Chondrocyte (in vitro differentiated cells): ENCODE measurements at regions not wholly inside any gene's neighbourhood (a gene's known extent, or its start where the extent isn't known, plus 50 kb on each side); places are given as distances from the start of the nearest gene placed in this dataset.

Source experiments
- DNase-seq: peaks from one replicate; pipeline ENCODE4 v3.0.0; 2021; ENCODE audit warnings: mixed read lengths, low spot score
- H3K27ac Mint-ChIP-seq: one replicate; pipeline ENCODE4 v1.8.0; 2021; ENCODE audit warnings: mild to moderate bottlenecking, moderate library complexity, mixed read lengths; ENCODE audit not compliant: unreplicated experiment
- H3K27me3 Mint-ChIP-seq: 2 replicates; pipeline ENCODE4 v1.8.0; 2021; ENCODE audit warnings: low read depth, mixed read lengths
- H3K36me3 Mint-ChIP-seq: 2 replicates; pipeline ENCODE4 v1.8.0; 2021; ENCODE audit warnings: low read depth, mixed read lengths
- H3K4me1 Mint-ChIP-seq: 2 replicates; pipeline ENCODE4 v1.8.0; 2021; ENCODE audit warnings: low read depth, mild to moderate bottlenecking, mixed read lengths
- H3K4me3 Mint-ChIP-seq: one replicate; pipeline ENCODE4 v1.8.0; 2021; ENCODE audit warnings: mild to moderate bottlenecking, moderate library complexity, mixed read lengths; ENCODE audit not compliant: unreplicated experiment
- H3K9me3 Mint-ChIP-seq: 2 replicates; pipeline ENCODE4 v1.8.0; 2021; ENCODE audit warnings: low read depth, mixed read lengths
- TF ChIP-seq, protein P1 (sequence below): fragments of 200-600 bp; sonication (generic); IDR thresholded peaks from 2 replicates; pipeline ENCODE4 v1.5.0; 2021; ENCODE audit warnings: antibody characterized with exemption, mild to moderate bottlenecking, moderate library complexity

DNA sequence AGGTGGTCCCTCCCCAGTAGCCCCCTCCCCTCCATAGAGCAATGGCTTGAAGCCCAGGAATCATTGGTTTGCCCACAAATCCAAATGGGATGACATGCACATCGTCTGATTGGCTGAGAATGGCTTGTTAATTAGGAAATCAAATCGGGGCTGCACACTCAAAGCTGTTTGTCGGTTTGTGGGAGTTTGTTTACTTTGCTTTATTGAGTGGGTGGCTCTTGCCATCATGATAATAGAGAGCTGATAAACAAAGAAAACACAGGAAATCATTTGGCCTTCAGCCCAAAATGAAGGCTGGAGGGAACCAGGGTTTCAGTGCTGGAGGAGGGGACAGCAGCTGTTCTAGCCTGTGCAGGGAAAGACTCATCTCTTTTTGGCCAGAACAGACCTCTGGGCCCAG lies 316.3 kb downstream of the CBLN1 start:
- Mint-ChIP-seq H3K4me3 (no peak overlapping the region), H3K9me3 (peaks cover 8% of the 10 kb centered on the region), H3K4me1 (no peaks in the 10 kb centered on the region), H3K27me3 (no peaks in the 10 kb centered on the region), H3K27ac (no peak overlapping the region), H3K36me3 (no peaks in the 10 kb centered on the region)
- DNase-seq: no peak
- TF ChIP-seq, protein P1, sequence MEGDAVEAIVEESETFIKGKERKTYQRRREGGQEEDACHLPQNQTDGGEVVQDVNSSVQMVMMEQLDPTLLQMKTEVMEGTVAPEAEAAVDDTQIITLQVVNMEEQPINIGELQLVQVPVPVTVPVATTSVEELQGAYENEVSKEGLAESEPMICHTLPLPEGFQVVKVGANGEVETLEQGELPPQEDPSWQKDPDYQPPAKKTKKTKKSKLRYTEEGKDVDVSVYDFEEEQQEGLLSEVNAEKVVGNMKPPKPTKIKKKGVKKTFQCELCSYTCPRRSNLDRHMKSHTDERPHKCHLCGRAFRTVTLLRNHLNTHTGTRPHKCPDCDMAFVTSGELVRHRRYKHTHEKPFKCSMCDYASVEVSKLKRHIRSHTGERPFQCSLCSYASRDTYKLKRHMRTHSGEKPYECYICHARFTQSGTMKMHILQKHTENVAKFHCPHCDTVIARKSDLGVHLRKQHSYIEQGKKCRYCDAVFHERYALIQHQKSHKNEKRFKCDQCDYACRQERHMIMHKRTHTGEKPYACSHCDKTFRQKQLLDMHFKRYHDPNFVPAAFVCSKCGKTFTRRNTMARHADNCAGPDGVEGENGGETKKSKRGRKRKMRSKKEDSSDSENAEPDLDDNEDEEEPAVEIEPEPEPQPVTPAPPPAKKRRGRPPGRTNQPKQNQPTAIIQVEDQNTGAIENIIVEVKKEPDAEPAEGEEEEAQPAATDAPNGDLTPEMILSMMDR: no peak

DNA sequence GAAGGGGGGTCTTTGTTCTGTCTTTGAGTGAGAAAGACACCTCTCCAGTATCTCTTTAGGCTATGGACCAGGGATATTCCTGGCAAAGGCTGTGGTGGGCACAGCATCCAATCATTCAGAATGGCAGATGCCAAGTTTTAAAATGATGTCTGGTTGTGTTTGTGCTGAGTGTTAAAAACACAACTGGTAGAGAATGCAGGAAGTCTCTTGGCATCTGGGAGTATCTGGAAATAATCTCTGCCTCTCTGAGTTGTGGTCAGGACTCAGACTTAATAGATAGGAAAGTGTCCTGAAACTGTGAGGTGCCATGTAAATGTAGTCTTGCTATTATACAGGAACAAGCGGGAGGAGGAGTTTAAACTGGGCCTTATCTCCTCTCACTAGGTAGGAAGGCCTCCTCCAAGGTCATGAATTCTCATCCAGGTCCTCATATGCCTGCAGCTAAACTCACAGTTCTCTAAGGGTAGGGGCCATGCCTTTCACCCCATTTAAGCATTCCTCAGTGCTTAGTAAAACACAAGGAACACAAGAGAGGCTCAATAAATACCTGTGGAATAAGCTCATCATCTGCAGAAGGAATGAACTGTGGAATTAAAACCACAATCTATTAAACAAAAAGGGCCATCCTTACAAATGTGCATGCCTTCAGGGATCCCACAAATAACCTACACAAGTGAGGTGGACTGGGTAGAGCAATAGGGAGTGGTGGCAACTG lies 317.6 kb downstream of the CBLN1 start:
- Mint-ChIP-seq H3K9me3 (peaks cover 5% of the 10 kb centered on the region), H3K36me3 (no peaks in the 10 kb centered on the region), H3K27me3 (no peaks in the 10 kb centered on the region), H3K4me1 (no peaks in the 10 kb centered on the region), H3K4me3 (no peak overlapping the region), H3K27ac (no peak overlapping the region)
- no peak for DNase-seq
- TF ChIP-seq, protein P1: no peak

DNA sequence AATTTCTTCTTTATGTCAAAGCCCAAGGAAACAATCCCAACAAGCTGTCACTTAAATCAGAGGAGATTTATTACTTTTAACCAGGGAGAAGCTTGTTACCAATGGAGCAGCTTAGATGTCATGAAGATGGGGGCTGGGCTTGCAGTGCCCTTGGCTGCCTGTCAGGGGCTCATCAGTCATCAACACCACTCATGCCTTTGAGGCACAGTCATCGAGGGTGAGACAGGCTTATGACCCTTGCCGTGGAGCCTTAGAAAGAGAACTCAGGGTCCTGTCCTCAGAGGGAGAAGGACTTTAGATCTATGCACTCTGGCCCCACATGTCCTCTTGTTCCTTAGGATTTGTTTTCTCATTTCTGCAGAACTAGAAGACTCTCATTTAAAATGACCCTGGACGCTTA lies 318.3 kb downstream of the CBLN1 start:
- no peak for DNase-seq
- no peaks in the 10 kb centered on the region for H3K36me3 Mint-ChIP-seq
- TF ChIP-seq, protein P1: no peak
- no peaks in the 10 kb centered on the region for H3K27me3 Mint-ChIP-seq
- no peak overlapping the region for H3K4me3 Mint-ChIP-seq
- H3K9me3 Mint-ChIP-seq: peaks cover 5% of the 10 kb centered on the region
- no peaks in the 10 kb centered on the region for H3K4me1 Mint-ChIP-seq
- H3K27ac Mint-ChIP-seq: no peak overlapping the region

DNA sequence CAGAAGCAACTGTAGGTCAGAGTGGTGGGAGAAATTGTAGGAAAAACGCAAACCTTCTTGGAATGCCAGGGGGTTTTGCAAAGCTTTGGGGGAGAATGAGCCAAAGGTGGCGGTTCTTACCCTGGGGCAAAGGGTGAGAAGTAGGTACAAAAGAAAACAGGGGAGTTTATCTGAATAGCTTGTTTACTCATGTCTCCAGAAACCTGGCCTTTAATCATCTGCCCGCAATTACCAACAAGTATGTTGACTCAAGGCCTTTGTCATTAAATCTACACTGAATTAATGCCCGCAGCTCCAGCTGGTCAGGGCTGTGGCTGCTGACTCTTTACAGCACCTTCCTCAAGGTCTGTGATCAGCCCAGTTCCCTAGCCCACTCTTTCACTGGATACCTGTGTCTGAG lies 320.1 kb downstream of the CBLN1 start:
- H3K9me3 Mint-ChIP-seq: peaks cover 5% of the 10 kb centered on the region
- H3K27ac Mint-ChIP-seq: no peak overlapping the region
- no peak for DNase-seq
- H3K27me3 Mint-ChIP-seq: no peaks in the 10 kb centered on the region
- TF ChIP-seq, protein P1: no peak
- H3K36me3 Mint-ChIP-seq: no peaks in the 10 kb centered on the region
- no peaks in the 10 kb centered on the region for H3K4me1 Mint-ChIP-seq
- no peak overlapping the region for H3K4me3 Mint-ChIP-seq

DNA sequence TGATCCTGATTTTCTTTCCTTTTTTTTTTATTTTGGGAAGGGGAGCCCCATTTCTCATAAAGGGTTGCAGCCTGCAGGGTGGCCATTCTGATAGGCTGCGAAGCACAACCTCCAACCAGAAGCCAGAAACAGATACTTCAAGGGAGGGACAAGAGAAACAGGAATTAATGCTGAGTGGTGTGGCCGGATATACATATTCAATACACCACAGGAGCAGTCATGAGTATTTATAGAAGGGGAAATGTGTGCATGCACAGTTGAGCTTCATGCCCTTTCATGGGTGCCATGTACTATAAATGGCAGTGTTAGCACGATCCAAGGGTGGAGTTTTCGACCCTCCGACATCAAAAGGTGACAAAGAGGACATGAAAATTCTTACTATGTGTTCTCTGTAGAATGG lies 320.8 kb downstream of the CBLN1 start:
- TF ChIP-seq, protein P1: no peak
- peaks cover 5% of the 10 kb centered on the region for H3K9me3 Mint-ChIP-seq
- no peak overlapping the region for H3K4me3 Mint-ChIP-seq
- no peaks in the 10 kb centered on the region for H3K36me3 Mint-ChIP-seq
- no peaks in the 10 kb centered on the region for H3K27me3 Mint-ChIP-seq
- no peaks in the 10 kb centered on the region for H3K4me1 Mint-ChIP-seq
- no peak for DNase-seq
- H3K27ac Mint-ChIP-seq: no peak overlapping the region
